ENCODE measurements at regions not wholly inside any gene's neighbourhood (a gene's known extent, or its start where the extent isn't known, plus 50 kb on each side); places are given as distances from the start of the nearest gene placed in this dataset.
A peak's percentile ranks its signal among the peaks of the same experiment; 100 is the strongest.
"Not testable (repeated sequence)": the region's sequence is repeated elsewhere in the genome, so short reads cannot be mapped to it uniquely, and the experiment has no call there.

- peak; percentile 54 to 84 for ATAC-seq
- POLR2A ChIA-PET = interaction anchor here (1.0 kb wide), 1 partner anchor 169 kb away, joined by 5 read pairs; no protein-coding TSS in a partner anchor
- peaks cover 0 to 17% (median 4%) of the 10 kb centered on the region in 3 donors for H3K36me3 Mint-ChIP-seq
Observed at GRCh38 chr22:22959147-22959827, 71.7 kb downstream of the IGLL5 start.

GRCh38 chr22:22960307-22960706, 72.7 kb downstream of the IGLL5 start:
- DNase-seq (no peak), ATAC-seq (no peak)
- H3K9me3 Mint-ChIP-seq = peaks cover 0 to 15% (median 3%) of the 10 kb centered on the region in 9 donors
- peaks cover 7 to 27% (median 11%) of the 10 kb centered on the region in 5 donors for H3K27me3 Mint-ChIP-seq
- peaks cover 0 to 17% (median 4%) of the 10 kb centered on the region in 3 donors for H3K36me3 Mint-ChIP-seq
- peaks cover 0 to 6% (median 0%) of the 10 kb centered on the region in 4 donors for H3K4me1 Mint-ChIP-seq
- H3K27ac Mint-ChIP-seq = no peak overlapping the region
- no peak overlapping the region for H3K4me3 Mint-ChIP-seq
- POLR2A ChIA-PET = interaction anchor here (0.7 kb wide), 1 partner anchor 107 kb away, joined by 3 read pairs; no protein-coding TSS in a partner anchor

More at GRCh38 chr22:22959147-22959827, 71.7 kb downstream of the IGLL5 start:
- Mint-ChIP-seq H3K4me1 (peaks cover 0 to 12% (median 4%) of the 10 kb centered on the region in 4 donors), H3K27me3 (peaks cover 5 to 29% (median 13%) of the 10 kb centered on the region in 5 donors), H3K27ac (no peak overlapping the region), H3K9me3 (peaks cover 0 to 15% (median 3%) of the 10 kb centered on the region in 9 donors), H3K4me3 (no peak overlapping the region)
- peak; percentile 60 to 88 (median 77) for DNase-seq

GRCh38 chr22:22961574-22961973, 74.0 kb downstream of the IGLL5 start:
- ATAC-seq = no peak
- no peak for DNase-seq
- Mint-ChIP-seq H3K36me3 (peaks cover 0 to 17% (median 4%) of the 10 kb centered on the region in 3 donors), H3K9me3 (peaks cover 0 to 15% (median 3%) of the 10 kb centered on the region in 9 donors), H3K27ac (no peak overlapping the region), H3K4me3 (no peak overlapping the region), H3K4me1 (no peaks in the 10 kb centered on the region), H3K27me3 (peaks cover 9 to 31% (median 13%) of the 10 kb centered on the region in 5 donors)
- POLR2A ChIA-PET = no interaction called here

DNA sequence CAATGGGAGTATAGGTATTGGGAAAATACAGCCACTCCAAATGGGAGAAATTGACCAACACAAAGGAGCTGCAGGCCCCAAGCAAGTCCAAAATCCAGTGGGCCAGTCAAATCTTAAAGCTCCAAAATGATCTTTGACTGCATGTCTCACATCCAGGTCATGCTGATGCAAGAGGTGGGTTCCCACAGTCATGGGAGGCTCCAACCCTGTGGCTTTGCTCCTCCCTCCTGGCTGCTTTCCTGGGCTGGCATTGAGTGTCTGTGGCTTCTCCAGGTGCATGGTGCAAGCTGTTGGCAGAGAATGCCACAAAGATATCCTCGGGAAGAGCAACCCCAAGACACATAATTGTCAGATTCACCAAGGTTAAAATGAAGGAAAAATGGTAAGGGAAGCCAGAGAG, 80.8 kb downstream of the IGLL5 start:
- POLR2A ChIA-PET = no interaction called here

DNA sequence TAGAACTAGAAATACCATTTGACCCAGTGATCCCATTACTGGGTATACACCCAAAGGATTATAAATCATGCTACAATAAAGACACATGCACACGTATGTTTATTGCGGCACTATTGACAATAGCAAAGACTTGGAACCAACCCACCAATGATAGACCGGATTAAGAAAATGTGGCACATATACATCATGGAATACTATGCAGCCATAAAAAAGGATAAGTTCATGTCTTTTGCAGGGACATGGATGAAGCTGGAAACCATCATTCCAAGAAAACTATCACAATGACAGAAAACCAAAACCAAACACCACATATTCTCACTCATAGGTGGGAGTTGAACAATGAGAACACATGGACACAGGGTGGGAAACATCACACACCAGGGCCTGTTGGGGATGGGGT, 85.0 kb downstream of the IGLL5 start:
- H3K27ac Mint-ChIP-seq, H3K36me3 Mint-ChIP-seq, H3K9me3 Mint-ChIP-seq, POLR2A ChIA-PET, H3K4me1 Mint-ChIP-seq, DNase-seq, ATAC-seq, H3K4me3 Mint-ChIP-seq: not testable (repeated sequence)
- H3K27me3 Mint-ChIP-seq = peaks cover 24 to 64% (median 35%) of the 10 kb centered on the region in 5 donors

More for the DNA sequence above, 80.8 kb downstream of the IGLL5 start:
- Mint-ChIP-seq H3K9me3 (peaks cover 0 to 4% (median 0%) of the 10 kb centered on the region in 9 donors), H3K27me3 (peaks cover 39 to 74% (median 48%) of the 10 kb centered on the region in 5 donors), H3K36me3 (peaks cover 0 to 11% (median 3%) of the 10 kb centered on the region in 3 donors), H3K4me3 (no peak overlapping the region), H3K27ac (peak overlapping the region in 1 of 10 donors; percentile 60), H3K4me1 (no peaks in the 10 kb centered on the region)
- DNase-seq (no peak), ATAC-seq (no peak)

DNA sequence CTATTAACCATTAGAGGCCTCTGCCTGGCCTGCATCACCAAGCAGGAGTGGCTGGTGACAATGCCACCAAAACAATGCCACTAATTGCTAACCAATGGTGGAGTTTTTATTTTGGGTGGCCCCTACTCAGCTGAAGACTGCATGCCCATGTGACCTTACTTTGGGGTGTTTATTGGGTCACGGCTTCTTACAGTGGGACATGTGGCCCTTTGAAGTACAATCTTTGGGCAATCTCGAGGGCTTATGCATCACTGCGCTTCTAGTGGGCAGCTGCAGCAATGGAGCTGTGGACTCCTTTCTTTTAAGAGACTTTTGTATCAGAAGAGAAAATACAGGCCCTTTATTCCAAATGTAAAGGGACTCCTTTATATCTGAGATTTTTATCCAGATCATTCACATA, 85.7 kb downstream of the IGLL5 start:
- ATAC-seq (no peak), DNase-seq (no peak)
- H3K27me3 Mint-ChIP-seq = peaks cover 22 to 57% (median 33%) of the 10 kb centered on the region in 5 donors
- H3K36me3 Mint-ChIP-seq = no peaks in the 10 kb centered on the region
- H3K4me1 Mint-ChIP-seq = no peaks in the 10 kb centered on the region
- POLR2A ChIA-PET = no interaction called here
- H3K9me3 Mint-ChIP-seq = peaks cover 0 to 6% (median 0%) of the 10 kb centered on the region in 9 donors
- no peak overlapping the region for H3K27ac Mint-ChIP-seq
- no peak overlapping the region for H3K4me3 Mint-ChIP-seq

GRCh38 chr22:22974156-22974555, 86.5 kb downstream of the IGLL5 start:
- Mint-ChIP-seq H3K27ac (no peak overlapping the region), H3K36me3 (peaks cover 0 to 4% (median 0%) of the 10 kb centered on the region in 3 donors), H3K4me1 (no peaks in the 10 kb centered on the region), H3K27me3 (peaks cover 19 to 49% (median 28%) of the 10 kb centered on the region in 5 donors), H3K9me3 (peaks cover 0 to 8% (median 0%) of the 10 kb centered on the region in 9 donors), H3K4me3 (no peak overlapping the region)
- no peak for ATAC-seq
- POLR2A ChIA-PET = no interaction called here
- DNase-seq = no peak

DNA sequence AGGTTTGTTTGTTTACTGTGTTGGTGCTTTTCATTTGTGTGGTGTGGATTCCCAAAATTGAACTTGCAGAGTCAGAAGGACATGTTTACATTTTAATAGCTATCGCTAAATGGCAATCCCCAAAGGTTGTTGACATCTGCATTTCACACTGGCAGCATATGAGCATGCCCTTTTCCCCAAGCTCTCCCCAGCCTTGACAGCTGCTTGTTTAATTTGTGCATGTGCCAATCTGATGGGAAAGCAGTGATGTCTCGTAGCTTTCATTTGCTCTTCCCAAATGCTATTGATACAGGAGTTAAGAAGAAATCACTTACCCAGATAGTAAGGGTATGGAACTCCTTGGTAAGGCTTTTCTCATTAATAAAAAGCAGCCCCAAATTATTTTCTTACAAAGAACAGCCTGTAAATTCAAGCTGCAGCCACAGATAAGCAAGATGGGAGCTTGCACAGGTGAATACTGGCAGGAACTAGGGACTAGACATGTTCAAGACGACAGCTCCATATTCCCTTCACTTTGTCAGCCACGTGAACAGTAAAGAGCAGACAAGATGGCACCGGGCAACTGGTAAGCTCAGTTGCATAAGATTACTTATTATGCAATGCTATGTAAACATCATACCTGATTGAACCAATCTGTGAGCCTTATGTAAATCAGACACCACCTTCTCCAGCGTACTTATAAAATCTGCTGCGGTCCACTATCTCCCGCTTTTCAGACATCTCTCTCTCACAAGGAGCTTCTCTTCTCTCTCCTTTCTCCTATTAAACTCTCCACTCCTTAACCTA, 87.4 kb downstream of the IGLL5 start:
- no peak for DNase-seq
- Mint-ChIP-seq H3K36me3 (peaks cover 0 to 7% (median 0%) of the 10 kb centered on the region in 3 donors), H3K27me3 (peaks cover 11 to 41% (median 21%) of the 10 kb centered on the region in 5 donors), H3K27ac (no peak overlapping the region), H3K4me3 (no peak overlapping the region), H3K9me3 (peaks cover 0 to 12% (median under 1%) of the 10 kb centered on the region in 9 donors), H3K4me1 (no peaks in the 10 kb centered on the region)
- no peak for ATAC-seq
- POLR2A ChIA-PET = no interaction called here

DNA sequence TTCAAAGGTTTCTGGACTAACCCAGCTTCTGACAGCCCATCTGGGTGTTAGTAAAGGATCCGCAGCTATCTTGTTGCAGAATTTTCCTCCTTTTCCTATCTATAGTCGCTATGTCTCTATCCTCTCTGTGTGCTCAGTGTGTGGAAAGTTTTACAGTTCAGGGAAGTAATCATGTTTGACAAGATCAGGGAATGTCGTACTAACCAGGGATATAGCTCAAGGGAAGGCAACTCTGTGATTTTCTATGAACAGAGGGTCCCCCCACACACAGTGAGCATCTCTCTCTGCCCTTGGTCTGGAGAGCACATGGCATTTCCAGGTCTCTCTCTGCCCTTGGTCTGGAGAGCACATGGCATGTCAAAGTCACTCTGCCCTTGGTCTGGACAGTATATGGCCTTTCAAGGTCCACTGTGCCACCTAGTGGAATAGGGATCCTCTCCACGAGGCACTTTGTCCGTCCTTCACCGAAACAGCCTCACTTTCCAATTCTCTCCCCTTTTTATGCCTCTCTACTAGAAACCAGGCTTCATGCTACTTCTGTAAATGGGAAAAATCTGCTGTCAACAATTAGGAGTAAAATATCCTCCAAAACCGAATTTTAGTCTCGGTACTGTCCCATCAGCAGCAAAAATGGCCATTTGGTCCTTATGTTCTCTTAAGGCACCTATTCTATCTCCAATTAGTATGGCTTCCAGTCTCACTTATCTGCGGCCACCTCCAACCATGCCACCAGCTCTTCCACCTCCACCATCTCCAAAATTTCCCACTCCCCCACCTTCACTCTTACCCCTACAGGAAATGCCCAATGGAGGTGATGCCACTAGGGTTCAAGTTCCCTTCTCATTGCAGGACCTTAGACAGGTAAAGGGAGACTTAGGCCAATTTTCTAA, 88.7 kb downstream of the IGLL5 start:
- peaks cover 6 to 28% (median 9%) of the 10 kb centered on the region in 5 donors for H3K27me3 Mint-ChIP-seq
- ATAC-seq (no peak), DNase-seq (no peak)
- H3K9me3 Mint-ChIP-seq = peaks cover 0 to 21% (median 6%) of the 10 kb centered on the region in 9 donors
- peaks cover 0 to 14% (median 0%) of the 10 kb centered on the region in 3 donors for H3K36me3 Mint-ChIP-seq
- no peak overlapping the region for H3K27ac Mint-ChIP-seq
- POLR2A ChIA-PET = no interaction called here
- H3K4me3 Mint-ChIP-seq = no peak overlapping the region
- H3K4me1 Mint-ChIP-seq = no peaks in the 10 kb centered on the region

GRCh38 chr22:22977479-22978200, 90.0 kb downstream of the IGLL5 start:
- Mint-ChIP-seq H3K4me1 (peaks cover 0 to 7% (median 5%) of the 10 kb centered on the region in 4 donors), H3K36me3 (peaks cover 0 to 14% (median 0%) of the 10 kb centered on the region in 3 donors), H3K4me3 (no peak overlapping the region), H3K27ac (no peak overlapping the region), H3K9me3 (peaks cover 0 to 23% (median 6%) of the 10 kb centered on the region in 9 donors), H3K27me3 (peaks cover 3 to 26% (median 9%) of the 10 kb centered on the region in 5 donors)
- ATAC-seq = no peak
- DNase-seq = no peak
- POLR2A ChIA-PET = no interaction called here

DNA sequence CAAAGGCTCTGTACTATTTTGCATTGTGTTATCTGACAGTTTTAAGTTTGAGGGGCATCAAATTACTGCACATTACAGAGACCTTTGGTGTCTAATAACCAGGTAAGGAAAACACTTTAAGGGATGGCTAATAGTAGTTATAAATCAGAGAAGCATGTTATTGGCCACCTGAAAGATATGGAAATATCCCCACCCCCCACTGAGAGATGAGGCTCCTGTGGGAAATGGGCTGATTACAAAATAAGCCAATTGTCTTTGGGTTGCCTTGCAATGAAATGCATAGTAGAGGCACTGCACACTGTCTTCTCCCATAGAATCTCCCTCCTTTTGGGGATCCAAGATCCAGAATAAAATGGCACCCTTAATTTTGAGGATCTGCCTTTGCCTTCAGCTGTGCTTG, 91.0 kb downstream of the IGLL5 start:
- Mint-ChIP-seq H3K27ac (no peak overlapping the region), H3K9me3 (peaks cover 0 to 23% (median 6%) of the 10 kb centered on the region in 9 donors), H3K27me3 (peaks cover 3 to 26% (median 9%) of the 10 kb centered on the region in 5 donors), H3K4me1 (peaks cover 0 to 16% (median 15%) of the 10 kb centered on the region in 4 donors), H3K36me3 (peaks cover 0 to 14% (median 0%) of the 10 kb centered on the region in 3 donors), H3K4me3 (no peak overlapping the region)
- no peak for ATAC-seq
- POLR2A ChIA-PET = no interaction called here
- DNase-seq = no peak

Measured in naive thymus-derived CD8-positive, alpha-beta T cell (primary cell).